Keratinocyte (primary cell): ENCODE measurements at regions not wholly inside any gene's neighbourhood (a gene's known extent, or its start where the extent isn't known, plus 50 kb on each side); places are given as distances from the start of the nearest gene placed in this dataset.

Experiments used
- DNase-seq: peaks from one replicate; pipeline ENCODE4 v3.0.0-alpha.2; 2011; ENCODE audit warnings: low read depth, missing footprints, low spot score
- FAIRE-seq: peaks from 2 replicates; lab custom pipeline; 2011; peaks lifted over from hg19 to GRCh38; lab: Jason Lieb, UNC
- H2AFZ ChIP-seq: 2 replicates; pipeline ENCODE4 v1.6.0; 2012; ENCODE audit warnings: low read length, control low read depth, inconsistent platforms; ENCODE audit not compliant: control insufficient read depth
- H3K27ac ChIP-seq: 2 replicates; pipeline ENCODE4 v1.5.1; 2011; ENCODE audit warnings: low read length; ENCODE audit not compliant: control insufficient read depth, insufficient read depth
- H3K27me3 ChIP-seq: 3 replicates; pipeline ENCODE4 v1.6.0; 2011; ENCODE audit warnings: low read length; ENCODE audit not compliant: control insufficient read depth, insufficient read depth; ENCODE audit errors: extremely low read depth
- H3K36me3 ChIP-seq, 2 experiments: 2 replicates in 1 of 2; 3 replicates in 1 of 2; pipeline ENCODE4 v1.5.1; 2011; ENCODE audit warnings: low read length in 2 of 2, mild to moderate bottlenecking in 1 of 2; ENCODE audit not compliant: control insufficient read depth in 2 of 2, insufficient read depth in 2 of 2; ENCODE audit errors: extremely low read depth in 1 of 2
- H3K4me1 ChIP-seq: 3 replicates; pipeline ENCODE4 v1.5.1; 2011; ENCODE audit warnings: low read length; ENCODE audit not compliant: control insufficient read depth, insufficient read depth; ENCODE audit errors: extremely low read depth
- H3K4me2 ChIP-seq: 3 replicates; pipeline ENCODE4 v1.6.0; 2011; ENCODE audit warnings: low read depth, low read length; ENCODE audit not compliant: control insufficient read depth, insufficient read depth; ENCODE audit errors: extremely low read depth
- H3K4me3 ChIP-seq, 3 experiments: fragments of 200-600 bp in 1 of 3; sonication (generic) in 1 of 3; 2 replicates in 2 of 3; 3 replicates in 1 of 3; pipeline ENCODE4 v1.5.1; 2011 to 2016; ENCODE audit warnings: low read length in 3 of 3, mild to moderate bottlenecking in 3 of 3, control low read depth in 2 of 3, inconsistent platforms in 1 of 3, low read depth in 1 of 3, mixed read lengths in 1 of 3, mixed run types in 1 of 3, moderate library complexity in 1 of 3; ENCODE audit not compliant: control insufficient read depth in 2 of 3, insufficient read depth in 2 of 3; ENCODE audit errors: extremely low read depth in 1 of 3
- H3K79me2 ChIP-seq: 2 replicates; pipeline ENCODE4 v1.6.0; 2012; ENCODE audit warnings: low read length; ENCODE audit not compliant: control insufficient read depth, insufficient read depth
- H3K9ac ChIP-seq: 3 replicates; pipeline ENCODE4 v1.6.0; 2011; ENCODE audit warnings: low read length; ENCODE audit not compliant: control insufficient read depth, insufficient read depth; ENCODE audit errors: extremely low read depth
- H3K9me1 ChIP-seq: 3 replicates; pipeline ENCODE4 v1.6.0; 2011; ENCODE audit warnings: low read length; ENCODE audit not compliant: control insufficient read depth, insufficient read depth; ENCODE audit errors: extremely low read depth
- H3K9me3 ChIP-seq: 2 replicates; pipeline ENCODE4 v1.5.1; 2012; ENCODE audit warnings: low read depth, low read length; ENCODE audit not compliant: control insufficient read depth
- H4K20me1 ChIP-seq: 3 replicates; pipeline ENCODE4 v1.6.0; 2011; ENCODE audit warnings: low read length; ENCODE audit not compliant: control insufficient read depth, insufficient read depth; ENCODE audit errors: extremely low read depth
- EZH2 ChIP-seq: IDR thresholded peaks from one replicate; pipeline ENCODE4 v1.6.1; 2012; ENCODE audit warnings: inconsistent platforms, mild to moderate bottlenecking, low read length, moderate library complexity
- dilution Hi-C: fragments of 300-500 bp; cut with MboI; formaldehyde crosslinking; loops from one replicate; pipeline ENCODE4 v1.7.0; 2020; ENCODE audit warnings: low sequenced_read_pairs; ENCODE audit not compliant: extremely low pct_ligation_motif_present
- TF ChIP-seq, protein P1 (sequence below), 3 experiments: IDR thresholded peaks in 1 of 3; conservative IDR thresholded peaks in 1 of 3; optimal IDR thresholded peaks in 1 of 3; 2 replicates in 2 of 3; 3 replicates in 1 of 3; pipeline versions ENCODE3 to v1.5.1; 2011; ENCODE audit warnings: low read length in 3 of 3, mild to moderate bottlenecking in 3 of 3, moderate library complexity in 2 of 3, control low read depth in 1 of 3, inconsistent platforms in 1 of 3; ENCODE audit not compliant: insufficient read depth in 2 of 3; ENCODE audit errors: extremely low read depth in 1 of 3

DNA sequence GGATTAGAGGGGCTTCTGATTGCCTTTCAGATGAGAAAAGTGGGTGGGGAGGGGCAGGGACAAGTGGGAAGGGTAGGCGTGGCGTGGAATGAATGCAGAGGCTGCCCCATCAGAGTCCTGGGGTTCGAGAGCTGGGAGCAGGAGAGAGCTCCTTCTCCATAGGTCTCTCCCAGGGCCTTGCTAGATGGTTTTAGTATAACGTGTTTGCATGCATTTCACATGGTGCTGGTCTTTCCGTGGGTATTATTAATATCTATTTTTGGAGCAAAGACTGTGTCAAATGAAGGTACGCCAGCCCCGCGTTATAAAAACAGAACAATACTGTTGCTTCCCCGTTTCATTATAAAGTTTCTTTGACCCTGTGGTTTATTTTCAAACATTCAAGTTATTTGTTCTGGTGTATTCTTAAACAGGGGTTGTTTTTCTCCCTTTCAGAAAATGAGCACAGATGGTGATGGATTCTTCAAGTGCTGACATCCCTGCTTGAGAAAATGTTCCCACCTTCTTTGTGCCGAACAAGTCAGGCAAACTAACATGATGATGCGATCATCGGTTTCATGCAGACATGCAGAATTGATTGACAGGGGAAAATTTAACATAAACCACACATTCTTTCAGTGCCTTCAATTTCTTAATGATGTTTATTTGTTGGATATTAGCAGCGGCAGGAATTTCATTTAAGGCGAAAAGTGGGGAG, 62.1 kb upstream of the ZNF536 start:
- Histone ChIP-seq H3K9me1 (no peaks in the 10 kb centered on the region), H3K4me2 (no peak overlapping the region), H3K27me3 (no peaks in the 10 kb centered on the region), H3K9ac (no peak overlapping the region), H3K79me2 (no peaks in the 10 kb centered on the region), H2AFZ (no peak overlapping the region), H3K36me3 (no peaks in the 10 kb centered on the region), H3K4me3 (no peak overlapping the region), H4K20me1 (no peaks in the 10 kb centered on the region), H3K4me1 (no peaks in the 10 kb centered on the region), H3K9me3 (peaks cover 3% of the 10 kb centered on the region), H3K27ac (no peak overlapping the region)
- FAIRE-seq, result no peak
- dilution Hi-C loops, result no loop called here
- no peak for DNase-seq
- TF ChIP-seq, protein P1, sequence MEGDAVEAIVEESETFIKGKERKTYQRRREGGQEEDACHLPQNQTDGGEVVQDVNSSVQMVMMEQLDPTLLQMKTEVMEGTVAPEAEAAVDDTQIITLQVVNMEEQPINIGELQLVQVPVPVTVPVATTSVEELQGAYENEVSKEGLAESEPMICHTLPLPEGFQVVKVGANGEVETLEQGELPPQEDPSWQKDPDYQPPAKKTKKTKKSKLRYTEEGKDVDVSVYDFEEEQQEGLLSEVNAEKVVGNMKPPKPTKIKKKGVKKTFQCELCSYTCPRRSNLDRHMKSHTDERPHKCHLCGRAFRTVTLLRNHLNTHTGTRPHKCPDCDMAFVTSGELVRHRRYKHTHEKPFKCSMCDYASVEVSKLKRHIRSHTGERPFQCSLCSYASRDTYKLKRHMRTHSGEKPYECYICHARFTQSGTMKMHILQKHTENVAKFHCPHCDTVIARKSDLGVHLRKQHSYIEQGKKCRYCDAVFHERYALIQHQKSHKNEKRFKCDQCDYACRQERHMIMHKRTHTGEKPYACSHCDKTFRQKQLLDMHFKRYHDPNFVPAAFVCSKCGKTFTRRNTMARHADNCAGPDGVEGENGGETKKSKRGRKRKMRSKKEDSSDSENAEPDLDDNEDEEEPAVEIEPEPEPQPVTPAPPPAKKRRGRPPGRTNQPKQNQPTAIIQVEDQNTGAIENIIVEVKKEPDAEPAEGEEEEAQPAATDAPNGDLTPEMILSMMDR (optimal IDR thresholded peaks at IDR 0.05 in 1 of 3, IDR thresholded peaks at IDR 0.05 in 1 of 3, conservative IDR thresholded peaks at IDR 0.05 in 1 of 3; ENCODE audit: extremely low read depth in 1 of 3, insufficient read depth in 2 of 3, low read length in 3 of 3), result no peak
- no peak for TF ChIP-seq EZH2

DNA sequence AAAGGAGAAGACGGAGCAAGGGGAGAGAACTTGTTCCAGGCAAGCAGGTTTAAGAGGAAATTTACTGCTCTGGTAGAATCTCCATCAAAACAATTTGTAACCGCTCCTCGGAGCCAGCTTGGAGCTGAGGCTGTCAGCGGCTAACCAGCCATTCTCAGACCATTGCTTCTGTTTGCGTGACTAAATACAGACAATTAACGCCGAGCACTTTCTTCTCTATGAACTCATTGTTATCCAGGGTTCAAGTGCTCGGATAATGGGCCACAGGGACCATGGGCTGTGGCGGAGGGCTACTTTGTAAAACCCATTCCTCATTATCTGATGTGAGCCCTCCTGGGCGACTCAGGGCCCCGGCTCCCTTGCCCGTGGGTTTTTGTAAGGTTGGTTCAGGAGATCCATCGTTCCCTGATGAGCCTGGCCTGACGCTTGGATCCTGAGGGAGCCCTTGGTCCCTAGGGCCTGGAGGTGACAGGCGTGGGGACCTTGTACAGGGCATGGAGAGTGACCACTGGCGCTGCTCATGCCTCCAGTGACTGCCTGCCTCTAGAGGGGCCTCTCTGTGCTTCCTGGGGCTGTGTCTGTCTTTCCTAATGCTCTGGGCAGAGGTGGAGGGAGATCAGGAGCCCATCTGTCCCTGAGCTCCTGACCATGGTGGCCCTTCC, 61.5 kb upstream of the ZNF536 start:
- Histone ChIP-seq H3K27me3 (no peaks in the 10 kb centered on the region), H3K4me2 (no peak overlapping the region), H3K9me1 (no peaks in the 10 kb centered on the region), H3K9me3 (peaks cover 3% of the 10 kb centered on the region), H4K20me1 (no peaks in the 10 kb centered on the region), H3K4me3 (no peak overlapping the region), H3K79me2 (no peaks in the 10 kb centered on the region), H2AFZ (no peak overlapping the region), H3K9ac (no peak overlapping the region), H3K4me1 (no peaks in the 10 kb centered on the region), H3K27ac (no peak overlapping the region), H3K36me3 (no peaks in the 10 kb centered on the region)
- TF ChIP-seq, protein P1 (optimal IDR thresholded peaks at IDR 0.05 in 1 of 3, IDR thresholded peaks at IDR 0.05 in 1 of 3, conservative IDR thresholded peaks at IDR 0.05 in 1 of 3; ENCODE audit: extremely low read depth in 1 of 3, insufficient read depth in 2 of 3, low read length in 3 of 3), result no peak
- no peak for TF ChIP-seq EZH2
- FAIRE-seq (no peak), DNase-seq (no peak)
- dilution Hi-C loops, result no loop called here
